Hepatocyte (in vitro differentiated cells): ENCODE measurements at regions not wholly inside any gene's neighbourhood (a gene's known extent, or its start where the extent isn't known, plus 50 kb on each side); places are given as distances from the start of the nearest gene placed in this dataset.

Source experiments
- CTCF ChIP-seq: fragments of 200-600 bp; sonication (generic); IDR thresholded peaks from 2 replicates; pipeline ENCODE4 v1.5.1; 2016; ENCODE audit warnings: antibody characterized with exemption, mild to moderate bottlenecking; ENCODE audit not compliant: poor library complexity
- EZH2 ChIP-seq: fragments of 200-600 bp; sonication (generic); IDR thresholded peaks from 2 replicates; pipeline ENCODE4 v1.6.1; 2016; ENCODE audit warnings: antibody characterized with exemption, mild to moderate bottlenecking, borderline replicate concordance
- EZH2phosphoT487 ChIP-seq: fragments of 200-600 bp; sonication (generic); IDR thresholded peaks from one replicate; pipeline ENCODE4 v1.6.1; 2018; ENCODE audit warnings: antibody characterized with exemption, mild to moderate bottlenecking, low read depth, moderate library complexity; ENCODE audit not compliant: unreplicated experiment, severe bottlenecking

GRCh38 chr3:20361000-20361399 lies 175.0 kb upstream of the SGO1 start:
- TF ChIP-seq CTCF = no peak
- TF ChIP-seq EZH2 = no peak
- TF ChIP-seq EZH2phosphoT487 = no peak
